D721Med (cell line): ENCODE measurements at regions not wholly inside any gene's neighbourhood (a gene's known extent, or its start where the extent isn't known, plus 50 kb on each side); places are given as distances from the start of the nearest gene placed in this dataset.

ENCODE experiments used
- DNase-seq: peaks from one replicate; pipeline ENCODE4 v3.0.0; 2011; ENCODE audit warnings: low spot score; ENCODE audit not compliant: insufficient read length
- FAIRE-seq: peaks from 2 replicates; lab custom pipeline; 2011; peaks lifted over from hg19 to GRCh38; lab: Jason Lieb, UNC
- CTCF ChIP-seq: IDR thresholded peaks from 2 replicates; pipeline ENCODE4 v1.5.1; 2012; ENCODE audit warnings: mild to moderate bottlenecking, control low read depth; ENCODE audit not compliant: insufficient read depth; ENCODE audit errors: missing control alignments

- FAIRE-seq (no peak), DNase-seq (no peak)
- no peak for TF ChIP-seq CTCF
These were observed 131.1 kb upstream of the WNT4 start for GRCh38 chr1:22273686-22274681.

DNA sequence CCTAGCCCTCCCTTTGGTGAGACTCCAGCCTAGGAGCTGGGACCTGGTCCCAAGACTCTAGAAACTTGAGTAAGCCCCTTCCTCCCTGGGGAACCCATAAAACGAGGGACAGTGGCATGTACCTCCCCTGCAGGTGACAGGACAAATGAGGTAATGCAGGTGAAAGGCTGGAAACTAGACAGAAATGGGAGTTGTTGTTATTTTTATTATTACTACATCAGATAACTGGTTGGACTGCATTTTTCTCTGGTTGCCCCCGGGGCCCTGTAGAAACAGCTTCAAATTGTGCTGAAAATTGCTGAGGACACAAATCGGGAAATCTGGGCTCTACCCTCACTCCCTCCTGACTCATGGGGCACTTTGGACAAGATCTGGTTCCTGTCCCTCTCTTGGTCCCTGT lies 132.3 kb upstream of the WNT4 start:
- no peak for DNase-seq
- no peak for FAIRE-seq

GRCh38 chr1:22275626-22276395 lies 132.9 kb upstream of the WNT4 start:
- FAIRE-seq (no peak), DNase-seq (peak; percentile 38)
- TF ChIP-seq CTCF, result peak; percentile 61

More for the DNA sequence above, 132.3 kb upstream of the WNT4 start:
- TF ChIP-seq CTCF, result no peak

DNA sequence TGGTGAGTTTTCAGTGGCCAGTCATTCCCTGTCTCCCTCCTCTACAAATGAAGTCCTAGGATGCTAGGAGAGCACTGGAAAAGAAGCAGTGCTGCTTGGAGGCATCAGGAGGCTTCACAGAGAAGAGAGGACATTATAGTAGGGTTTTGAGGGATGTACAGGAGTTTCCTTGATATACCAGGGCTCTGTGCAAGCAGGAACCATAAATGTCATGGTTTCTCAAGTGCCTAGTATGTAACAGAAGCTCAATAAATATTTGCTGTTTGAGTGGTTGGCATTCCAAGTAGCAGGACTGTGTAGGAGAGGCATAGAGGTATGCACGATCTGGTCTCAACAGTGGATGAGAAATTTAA lies 133.5 kb upstream of the WNT4 start:
- FAIRE-seq (no peak), DNase-seq (no peak)
- no peak for TF ChIP-seq CTCF

- no peak for TF ChIP-seq CTCF
- no peak for DNase-seq
- no peak for FAIRE-seq
These were observed 134.8 kb upstream of the WNT4 start for GRCh38 chr1:22277662-22278061.

DNA sequence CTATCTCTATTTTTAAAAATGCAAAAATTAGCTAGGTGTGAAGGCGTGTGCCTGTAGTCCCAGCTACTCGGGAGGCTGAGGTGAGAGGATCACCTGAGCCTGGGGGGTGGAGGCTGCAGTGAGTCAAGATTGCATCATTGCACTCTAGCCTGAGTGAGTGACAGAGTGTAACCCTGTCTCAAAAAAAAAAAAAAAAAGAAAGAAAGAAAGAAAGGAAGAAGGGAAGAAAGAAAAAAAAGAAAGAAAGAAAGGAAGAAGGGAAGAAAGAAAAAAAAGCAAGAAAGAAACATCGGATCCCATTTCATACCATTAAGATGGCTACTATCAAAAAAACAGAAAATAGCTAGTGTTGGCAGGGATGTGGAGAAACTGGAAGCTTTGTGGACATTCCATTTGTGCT lies 136.8 kb upstream of the WNT4 start:
- TF ChIP-seq CTCF, result no peak
- FAIRE-seq (no peak), DNase-seq (no peak)
